ENCODE measurements at regions not wholly inside any gene's neighbourhood (a gene's known extent, or its start where the extent isn't known, plus 50 kb on each side); places are given as distances from the start of the nearest gene placed in this dataset.

DNA sequence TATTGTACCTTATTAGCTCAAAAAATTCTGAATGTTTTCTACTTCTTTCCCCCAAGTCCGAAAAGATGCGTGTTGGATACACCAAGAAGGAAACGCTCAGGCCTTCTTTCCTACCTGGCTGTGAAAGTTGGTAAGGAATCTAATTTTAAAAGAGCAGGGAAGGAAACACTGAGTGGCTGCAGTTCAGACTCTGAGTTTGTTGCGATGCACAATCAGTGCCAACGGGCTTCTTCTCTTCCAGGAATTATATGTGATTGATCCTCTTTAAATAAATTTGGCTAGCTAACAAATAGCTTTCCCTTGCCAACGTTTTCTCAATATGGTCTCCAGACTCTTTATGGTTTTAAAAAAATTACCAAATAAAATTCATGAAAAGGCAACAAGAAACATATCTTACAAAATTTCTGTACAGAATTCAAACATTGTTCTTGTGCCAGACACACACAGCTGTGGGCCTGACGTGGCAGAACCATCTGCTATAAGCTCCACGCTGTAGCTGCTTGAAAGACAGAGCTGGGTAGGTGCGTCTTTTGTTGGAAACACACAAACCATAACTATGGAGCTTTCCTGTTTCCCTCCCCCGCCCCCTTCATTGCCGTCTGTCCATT, 493.1 kb downstream of the ZNF608 start:
- DNase-seq: no peak

GRCh38 chr5:124252747-124253146, 493.7 kb downstream of the ZNF608 start:
- no peak for DNase-seq

- no peak for DNase-seq
These were observed 494.2 kb downstream of the ZNF608 start for GRCh38 chr5:124252191-124252638.

- DNase-seq: no peak
These were observed 501.2 kb downstream of the ZNF608 start for GRCh38 chr5:124245276-124245675.

DNA sequence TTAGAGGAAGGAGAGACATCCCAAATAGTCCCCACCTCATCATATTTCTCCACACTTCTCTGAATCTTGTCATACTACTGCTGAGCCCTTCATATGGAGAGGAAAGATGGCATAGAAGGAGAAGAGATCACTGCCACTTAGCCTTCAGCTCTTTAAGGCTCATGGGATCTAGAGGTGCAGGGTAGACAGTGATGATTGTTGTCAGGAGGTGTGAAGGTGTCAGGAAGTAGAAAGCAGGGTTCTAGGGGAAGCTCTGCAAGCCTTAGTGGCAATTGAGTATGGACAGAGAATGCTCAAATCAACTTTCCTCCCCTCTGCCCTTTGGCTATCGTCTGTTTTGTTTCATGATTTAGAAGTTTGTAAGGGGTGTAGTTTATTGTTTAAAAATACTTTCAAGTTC, 505.7 kb downstream of the ZNF608 start:
- no peak for DNase-seq

DNA sequence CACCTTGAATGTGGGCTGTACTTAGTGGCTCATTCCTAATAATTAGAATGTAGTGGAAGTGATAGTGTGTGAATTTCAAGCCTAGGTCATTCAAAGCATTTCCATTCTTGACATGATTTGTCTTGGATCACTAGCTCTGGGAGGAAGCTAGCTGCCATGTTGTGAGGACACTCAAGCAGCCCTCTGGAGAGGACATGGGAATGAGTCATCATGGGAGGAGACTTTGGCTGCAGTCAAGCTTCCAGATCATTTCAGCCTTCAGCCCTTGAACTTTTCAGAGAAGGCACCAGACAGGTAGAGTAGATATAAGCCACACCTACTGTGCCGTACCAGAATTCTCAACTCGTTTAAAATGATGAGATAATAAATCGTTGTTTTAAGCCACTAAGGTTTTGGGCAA, 506.9 kb downstream of the ZNF608 start:
- no peak for DNase-seq

DNA sequence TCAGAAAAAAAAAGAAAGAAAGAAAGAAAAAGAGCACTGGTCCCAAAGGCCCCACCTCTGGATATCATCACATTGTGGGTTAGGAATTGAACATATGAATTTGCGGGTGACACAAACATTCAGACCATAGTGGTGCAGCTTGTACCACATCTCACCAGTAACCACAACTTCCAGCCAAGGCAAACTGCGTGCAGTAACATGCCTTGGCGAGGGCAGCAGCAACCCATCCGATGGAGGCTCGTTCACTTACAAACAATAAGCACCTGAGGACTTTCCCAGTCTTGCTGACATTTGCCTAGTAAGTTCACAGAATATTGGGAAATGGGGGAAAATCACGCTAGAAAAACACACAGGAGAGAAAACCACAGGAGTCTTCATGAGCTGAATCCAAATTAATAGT, 508.1 kb downstream of the ZNF608 start:
- no peak for DNase-seq

GRCh38 chr5:124237206-124237695, 509.2 kb downstream of the ZNF608 start:
- no peak for DNase-seq

DNA sequence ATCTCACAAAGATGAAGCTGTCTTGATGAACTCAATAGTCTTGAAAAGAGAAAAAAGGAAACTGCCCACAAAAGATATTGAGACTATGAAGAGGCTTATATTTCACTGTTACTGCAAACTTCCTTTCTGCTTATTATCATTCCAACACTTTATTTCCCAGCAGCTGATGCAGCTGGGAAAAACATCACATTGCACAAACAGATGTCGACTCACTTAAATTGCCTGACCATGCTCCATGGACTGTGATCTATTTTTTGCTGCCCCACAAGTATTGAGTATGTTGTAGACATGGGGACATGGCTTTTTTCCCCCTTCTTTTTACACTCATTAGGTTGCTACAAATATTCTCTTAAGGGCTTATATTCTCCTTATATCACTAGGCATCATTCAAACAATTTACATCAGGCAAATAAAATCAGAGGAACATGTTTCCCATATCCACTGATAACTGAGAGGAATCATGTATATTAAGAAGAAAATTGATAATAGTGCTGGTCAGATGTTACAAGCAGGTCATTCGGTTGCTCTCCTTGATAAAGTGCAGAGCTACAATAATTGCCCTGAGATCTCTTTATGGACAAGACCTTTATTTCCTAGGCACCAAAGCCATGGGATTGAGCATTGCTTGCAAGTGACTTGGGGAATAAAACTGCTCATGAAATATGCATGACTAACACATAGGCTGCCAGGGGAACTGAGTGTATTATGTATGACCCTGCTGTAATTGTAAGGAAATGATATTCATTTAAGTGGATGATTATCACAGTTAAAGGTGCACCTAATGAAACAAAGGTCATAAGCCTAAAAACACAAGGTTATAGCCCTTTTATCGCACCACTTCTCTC, 509.9 kb downstream of the ZNF608 start:
- DNase-seq: no peak

GRCh38 chr5:124235576-124235975, 510.9 kb downstream of the ZNF608 start:
- no peak for DNase-seq

DNA sequence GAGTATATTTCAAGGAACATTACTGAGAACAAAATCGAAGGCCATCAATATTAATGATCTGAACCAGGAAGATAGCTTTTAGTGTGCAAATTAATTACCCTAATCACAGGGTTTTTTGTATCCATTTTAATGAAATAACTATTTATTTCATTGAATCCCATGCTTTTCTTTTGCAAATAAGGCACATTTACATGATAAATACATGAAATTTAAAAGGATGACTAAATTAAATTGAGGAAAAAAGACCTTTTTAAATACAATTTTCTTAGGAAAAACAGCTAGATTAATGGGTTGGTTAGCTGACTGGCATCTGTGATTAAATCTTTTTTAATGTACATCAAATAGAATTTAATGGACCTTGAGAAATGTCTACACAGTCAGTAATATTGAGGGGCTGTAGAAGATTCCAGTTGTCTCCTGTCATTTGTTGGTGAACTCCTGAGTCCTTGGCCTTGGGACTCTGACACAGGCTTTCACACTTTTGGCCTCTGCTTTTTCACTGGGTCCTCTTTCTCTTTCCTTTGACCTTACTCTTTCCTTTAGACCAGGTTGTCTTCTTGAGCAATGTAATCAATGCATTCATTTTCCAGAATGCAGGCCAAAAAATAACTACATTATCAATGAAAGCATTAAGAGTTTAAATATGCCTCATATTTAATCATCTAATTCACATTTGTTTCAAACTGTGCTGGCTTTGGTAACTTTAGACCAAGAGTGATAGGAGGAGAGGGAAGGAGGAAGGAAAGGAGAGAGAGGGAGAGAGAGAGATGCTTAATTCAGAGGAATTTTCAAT, 511.5 kb downstream of the ZNF608 start:
- no peak for DNase-seq

DNA sequence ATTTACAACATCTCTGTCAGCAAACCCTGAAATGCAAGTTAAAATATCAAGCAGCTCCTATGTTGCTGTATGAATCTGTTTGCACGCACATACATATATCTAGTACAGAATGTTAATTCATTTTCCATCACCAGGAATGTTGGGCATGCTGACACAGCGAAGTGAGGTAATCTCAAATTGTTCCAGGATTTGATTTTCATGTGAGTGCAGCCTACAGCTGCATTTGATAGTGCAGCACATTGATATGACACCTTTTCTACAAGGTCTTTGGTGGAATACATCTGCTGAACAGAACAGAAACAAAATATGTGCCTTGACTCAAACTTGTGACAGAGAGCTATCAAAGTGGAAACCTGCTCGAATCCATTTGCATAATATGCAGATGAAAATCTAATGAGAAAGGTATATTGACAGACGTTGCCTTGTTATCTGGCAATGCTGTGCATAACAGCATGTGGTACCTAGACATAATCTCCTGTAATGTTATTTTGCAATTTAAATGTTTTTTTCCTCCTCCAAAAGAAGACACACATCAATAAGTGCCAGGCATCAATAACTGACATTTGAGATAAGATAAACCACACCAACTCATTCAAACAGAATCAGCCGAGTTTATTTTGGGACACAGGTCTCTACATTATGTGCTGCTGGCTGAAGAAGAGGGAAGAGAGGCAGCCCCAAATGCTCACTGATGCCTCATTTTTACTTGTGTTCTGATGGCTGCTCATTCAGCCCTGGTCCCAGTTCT, 512.2 kb downstream of the ZNF608 start:
- no peak for DNase-seq

DNA sequence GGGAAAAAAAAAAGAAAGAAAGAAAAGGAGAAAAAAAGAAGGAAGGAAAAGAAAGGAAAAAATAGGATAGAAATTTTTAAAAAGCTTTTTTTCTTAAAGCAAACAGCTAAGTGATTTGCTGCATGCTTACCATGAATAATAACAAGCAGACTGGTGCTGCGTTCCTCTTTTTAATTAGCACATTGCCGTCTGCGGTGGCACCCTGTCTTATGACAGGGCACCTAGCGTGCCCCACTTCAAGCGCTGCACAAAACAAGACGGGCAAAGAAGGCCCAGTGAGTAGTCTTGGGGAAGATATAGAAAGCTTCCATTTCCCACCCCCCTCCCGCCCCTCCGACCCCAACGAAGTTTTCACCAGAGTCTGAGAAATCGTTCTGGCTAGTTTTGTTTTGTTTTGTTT, 513.9 kb downstream of the ZNF608 start:
- no peak for DNase-seq

DNA sequence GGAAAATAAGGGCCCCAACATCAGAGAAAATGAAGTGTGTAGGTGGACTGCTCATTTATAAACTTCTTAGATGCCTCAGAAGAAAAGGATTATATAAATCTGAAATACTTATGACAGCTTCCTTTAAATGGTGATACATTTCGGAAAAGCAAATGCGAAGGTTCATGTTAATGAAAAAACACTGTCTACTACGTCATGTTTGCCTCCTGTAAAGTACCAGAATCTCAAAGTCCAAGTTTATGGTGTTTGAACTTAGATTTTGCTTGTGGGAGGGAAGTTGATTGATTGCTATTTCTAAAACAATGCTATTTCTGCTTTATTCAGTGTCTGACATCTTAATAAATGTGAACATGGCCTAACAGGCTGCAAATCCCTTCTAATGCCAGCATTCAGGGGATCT, 514.6 kb downstream of the ZNF608 start:
- DNase-seq: no peak

DNA sequence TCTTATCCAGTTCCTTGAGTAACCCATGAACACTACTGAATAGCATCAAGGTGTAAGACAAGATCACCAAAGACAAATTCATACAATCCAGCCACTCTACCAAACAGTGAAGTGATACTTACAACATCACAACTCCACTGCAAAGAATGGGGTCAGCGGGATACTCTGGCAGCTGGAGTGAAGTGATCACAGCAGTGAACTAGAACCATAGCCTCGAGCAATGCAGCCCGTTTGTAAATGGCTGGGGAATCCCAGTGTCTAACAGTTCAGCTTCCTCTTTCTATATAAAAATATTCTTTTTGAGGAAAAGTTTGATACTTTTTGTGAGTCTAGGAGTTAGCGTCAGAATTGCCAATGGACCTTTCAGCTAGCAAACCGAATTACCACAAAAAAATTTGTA, 515.2 kb downstream of the ZNF608 start:
- DNase-seq: no peak

DNA sequence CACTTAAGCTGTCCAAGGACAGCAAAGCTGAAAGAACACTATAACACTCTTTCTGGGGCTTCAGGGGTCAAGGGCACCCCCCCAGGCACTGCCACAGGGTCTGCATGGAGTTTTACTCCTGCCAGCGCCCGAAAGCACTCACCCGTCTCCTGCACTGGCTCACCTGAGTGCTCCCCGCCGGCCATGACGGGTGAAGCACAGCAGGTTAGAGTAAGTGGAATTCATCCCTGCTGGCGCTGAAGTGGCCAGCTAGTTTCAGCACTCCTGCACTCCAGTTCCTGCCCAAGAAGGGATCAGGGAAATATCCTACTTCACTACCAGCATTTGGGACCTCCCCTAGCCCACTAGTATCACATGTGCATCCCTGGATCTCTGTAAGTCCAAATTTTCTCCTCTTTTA, 516.0 kb downstream of the ZNF608 start:
- no peak for DNase-seq

GRCh38 chr5:124229352-124229751, 517.1 kb downstream of the ZNF608 start:
- DNase-seq: no peak

DNA sequence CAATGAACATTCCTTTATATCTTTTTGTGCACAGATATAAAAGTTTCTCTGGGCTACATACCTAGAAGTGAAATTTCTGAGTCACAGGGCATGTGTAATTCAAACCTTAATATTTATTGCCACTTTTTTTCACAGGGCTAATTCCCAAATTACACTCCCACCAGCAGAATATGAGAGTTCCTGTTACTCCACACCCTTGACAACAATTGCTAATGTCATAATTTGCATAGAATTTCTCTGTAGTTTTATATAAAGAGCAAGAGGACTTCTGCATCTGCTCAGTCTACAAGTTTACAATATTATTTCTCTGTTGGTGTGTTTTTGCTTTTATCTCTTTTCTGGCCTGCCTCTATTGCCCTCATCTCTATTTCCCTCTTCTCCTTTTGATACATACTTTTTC, 518.5 kb downstream of the ZNF608 start:
- no peak for DNase-seq

DNA sequence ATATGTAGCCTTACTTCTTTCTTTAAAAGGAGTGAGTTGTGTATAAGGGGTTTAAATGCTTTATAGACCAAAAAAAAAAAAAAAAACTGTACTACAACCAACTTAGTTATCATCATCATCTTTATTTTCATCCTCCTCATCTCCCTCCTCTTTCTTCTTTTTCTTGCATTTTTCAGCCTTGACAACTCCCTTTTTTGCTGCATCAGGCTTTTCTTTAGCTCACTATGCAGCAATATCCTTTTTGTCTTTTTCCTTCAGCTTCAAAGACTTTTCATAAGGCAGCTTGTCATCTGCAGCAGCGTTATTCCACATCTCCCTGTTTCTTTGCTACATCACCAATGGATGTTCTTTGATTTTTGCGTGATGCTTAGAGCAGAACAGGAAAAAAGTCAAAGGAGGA, 526.0 kb downstream of the ZNF608 start:
- DNase-seq: no peak

- DNase-seq: no peak
These were observed 533.5 kb downstream of the ZNF608 start for GRCh38 chr5:124212934-124213333.

GRCh38 chr5:124210111-124210910, 536.1 kb downstream of the ZNF608 start:
- DNase-seq: no peak

- DNase-seq: no peak
These were observed 539.3 kb downstream of the ZNF608 start for GRCh38 chr5:124207118-124207517.
